ENCODE measurements at regions not wholly inside any gene's neighbourhood (a gene's known extent, or its start where the extent isn't known, plus 50 kb on each side); places are given as distances from the start of the nearest gene placed in this dataset.

GRCh38 chrX:150080497-150080896 is 142.2 kb upstream of the EOLA2 start (continued):
- TF ChIP-seq REST (IDR thresholded peaks at IDR 0.05; ENCODE audit: borderline replicate concordance) (no peak), REST (CRISPR knock-in tag; IDR thresholded peaks at IDR 0.05; ENCODE audit: low read depth) (no peak), POLR2AphosphoS5 (IDR thresholded peaks at IDR 0.05; ENCODE audit: control insufficient read depth, insufficient read depth, low read depth, low read length) (no peak), CXXC5 (CRISPR knock-in tag; IDR thresholded peaks at IDR 0.05) (no peak), ZBTB2 (IDR thresholded peaks at IDR 0.05) (no peak), ZFP30 (CRISPR knock-in tag; IDR thresholded peaks at IDR 0.05; ENCODE audit: borderline replicate concordance) (no peak), ZNF699 (CRISPR knock-in tag; IDR thresholded peaks at IDR 0.05; ENCODE audit: insufficient replicate concordance) (no peak), ZNF75A (CRISPR knock-in tag; IDR thresholded peaks at IDR 0.05) (no peak)
- TF ChIP-seq, protein P1, sequence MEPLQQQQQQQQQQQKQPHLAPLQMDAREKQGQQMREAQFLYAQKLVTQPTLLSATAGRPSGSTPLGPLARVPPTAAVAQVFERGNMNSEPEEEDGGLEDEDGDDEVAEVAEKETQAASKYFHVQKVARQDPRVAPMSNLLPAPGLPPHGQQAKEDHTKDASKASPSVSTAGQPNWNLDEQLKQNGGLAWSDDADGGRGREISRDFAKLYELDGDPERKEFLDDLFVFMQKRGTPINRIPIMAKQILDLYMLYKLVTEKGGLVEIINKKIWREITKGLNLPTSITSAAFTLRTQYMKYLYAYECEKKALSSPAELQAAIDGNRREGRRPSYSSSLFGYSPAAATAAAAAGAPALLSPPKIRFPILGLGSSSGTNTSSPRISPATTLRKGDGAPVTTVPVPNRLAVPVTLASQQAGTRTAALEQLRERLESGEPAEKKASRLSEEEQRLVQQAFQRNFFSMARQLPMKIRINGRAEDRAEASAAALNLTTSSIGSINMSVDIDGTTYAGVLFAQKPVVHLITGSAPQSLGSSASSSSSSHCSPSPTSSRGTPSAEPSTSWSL (CRISPR knock-in tag; IDR thresholded peaks at IDR 0.05; ENCODE audit: borderline replicate concordance) = no peak

All from K562 (cell line).